WTC11 (cell line): ENCODE measurements at regions not wholly inside any gene's neighbourhood (a gene's known extent, or its start where the extent isn't known, plus 50 kb on each side); places are given as distances from the start of the nearest gene placed in this dataset.

Experiments
- ATAC-seq: fragments of 200-7000 bp; cut with Tn5 transposase; 2 replicates; pipeline ENCODE4 v1.10.0; 2021; ENCODE audit warnings: mild to moderate bottlenecking, moderate library complexity
- CTCF ChIA-PET: fragments of 300-600 bp; sonication (Branson Sonifier 250); formaldehyde crosslinking; loops from one replicate; lab custom pipeline; 2021; ENCODE audit warnings: antibody characterized with exemption; lab: Charles Lee
- POLR2A ChIA-PET: fragments of 350-600 bp; sonication (Branson Sonifier 250); formaldehyde crosslinking; loops from one replicate; lab custom pipeline; 2021; ENCODE audit warnings: antibody characterized with exemption; lab: Charles Lee
- DNase-seq: peaks from one replicate; pipeline ENCODE4 v3.0.0; 2021; ENCODE audit warnings: low spot score
- H3K27ac Mint-ChIP-seq: 2 replicates; pipeline ENCODE4 v1.8.0; 2021; ENCODE audit warnings: mixed read lengths
- H3K27me3 Mint-ChIP-seq: 2 replicates; pipeline ENCODE4 v1.8.0; 2021; ENCODE audit warnings: low read depth, mild to moderate bottlenecking, moderate library complexity, mixed read lengths
- H3K36me3 Mint-ChIP-seq: 2 replicates; pipeline ENCODE4 v1.8.0; 2021; ENCODE audit warnings: mixed read lengths
- H3K4me1 Mint-ChIP-seq: 2 replicates; pipeline ENCODE4 v1.8.0; 2022; ENCODE audit warnings: mixed read lengths
- H3K4me3 Mint-ChIP-seq: 2 replicates; pipeline ENCODE4 v1.8.0; 2021; ENCODE audit warnings: mild to moderate bottlenecking, moderate library complexity, mixed read lengths
- H3K9me3 Mint-ChIP-seq: 2 replicates; pipeline ENCODE4 v1.8.0; 2021; ENCODE audit warnings: mixed read lengths
- ATF6 ChIP-seq: sonication (generic); formaldehyde crosslinking; IDR thresholded peaks from 2 replicates; pipeline ENCODE4 v1.8.1; 2023; ENCODE audit warnings: mild to moderate bottlenecking, missing genetic modification reagents
- CBFB ChIP-seq: sonication (generic); formaldehyde crosslinking; IDR thresholded peaks from 2 replicates; pipeline ENCODE4 v1.8.1; 2022; ENCODE audit warnings: mild to moderate bottlenecking, low read depth, missing genetic modification reagents
- CDX4 ChIP-seq: fragments of 250-450 bp; sonication (Bioruptor Pico); IDR thresholded peaks from 2 replicates; pipeline ENCODE4 v1.9.0; 2021; ENCODE audit warnings: moderate library complexity, mild to moderate bottlenecking, inconsistent platforms, borderline replicate concordance
- E2F1 ChIP-seq: sonication (generic); formaldehyde crosslinking; IDR thresholded peaks from 2 replicates; pipeline ENCODE4 v1.8.0; 2022; ENCODE audit warnings: mild to moderate bottlenecking, missing genetic modification reagents
- FOXJ3 ChIP-seq: sonication (generic); formaldehyde crosslinking; IDR thresholded peaks from 2 replicates; pipeline ENCODE4 v1.9.0; 2021; ENCODE audit warnings: missing genetic modification reagents, mild to moderate bottlenecking, borderline replicate concordance
- GTF2I ChIP-seq: fragments of 250-450 bp; sonication (Bioruptor Pico); conservative IDR thresholded peaks from 2 replicates; pipeline ENCODE4 v1.4.0; 2021; ENCODE audit warnings: mild to moderate bottlenecking
- IRF2 ChIP-seq: sonication (generic); formaldehyde crosslinking; IDR thresholded peaks from 2 replicates; pipeline ENCODE4 v1.8.0; 2022; ENCODE audit warnings: low read depth, missing genetic modification reagents, borderline replicate concordance
- KAT7 ChIP-seq: sonication (generic); formaldehyde crosslinking; IDR thresholded peaks from 2 replicates; pipeline ENCODE4 v1.8.1; 2023; ENCODE audit warnings: missing genetic modification reagents, mild to moderate bottlenecking, borderline replicate concordance
- NFE2L1 ChIP-seq: sonication (generic); formaldehyde crosslinking; IDR thresholded peaks from 2 replicates; pipeline ENCODE4 v1.8.1; 2023; ENCODE audit warnings: missing genetic modification reagents
- NFYB ChIP-seq: sonication (generic); formaldehyde crosslinking; conservative IDR thresholded peaks from 2 replicates; pipeline ENCODE4 v1.8.0; 2022; ENCODE audit warnings: low read depth, missing genetic modification reagents
- OVOL2 ChIP-seq: fragments of 250-450 bp; sonication (Bioruptor Pico); IDR thresholded peaks from 2 replicates; pipeline ENCODE4 v1.9.0; 2021; ENCODE audit warnings: mild to moderate bottlenecking, borderline replicate concordance
- TCF7 ChIP-seq: sonication (generic); formaldehyde crosslinking; IDR thresholded peaks from 2 replicates; pipeline ENCODE4 v1.8.0; 2022; ENCODE audit warnings: mild to moderate bottlenecking, low read depth, missing genetic modification reagents, moderate library complexity
- TEAD1 ChIP-seq: sonication (generic); formaldehyde crosslinking; IDR thresholded peaks from 2 replicates; pipeline ENCODE4 v1.8.0; 2022; ENCODE audit warnings: mild to moderate bottlenecking, missing genetic modification reagents
- TEAD4 ChIP-seq: sonication (generic); formaldehyde crosslinking; IDR thresholded peaks from 2 replicates; pipeline ENCODE4 v1.8.0; 2022; ENCODE audit warnings: mild to moderate bottlenecking, missing genetic modification reagents
- USF1 ChIP-seq: sonication (generic); formaldehyde crosslinking; IDR thresholded peaks from 2 replicates; pipeline ENCODE4 v1.8.0; 2022; ENCODE audit warnings: mild to moderate bottlenecking, missing genetic modification reagents
- USF2 ChIP-seq: sonication (generic); formaldehyde crosslinking; IDR thresholded peaks from 2 replicates; pipeline ENCODE4 v1.8.1; 2023; ENCODE audit warnings: mild to moderate bottlenecking, missing genetic modification reagents, moderate library complexity
- ZNF219 ChIP-seq: sonication (generic); formaldehyde crosslinking; IDR thresholded peaks from 2 replicates; pipeline ENCODE4 v1.8.0; 2023; ENCODE audit warnings: missing genetic modification reagents, mild to moderate bottlenecking, borderline replicate concordance
- ZNF396 ChIP-seq: fragments of 250-450 bp; sonication (Bioruptor Pico); IDR thresholded peaks from 2 replicates; pipeline ENCODE4 v1.8.0; 2021; ENCODE audit warnings: mild to moderate bottlenecking, moderate library complexity, borderline replicate concordance
- ZNF512 ChIP-seq: sonication (generic); formaldehyde crosslinking; IDR thresholded peaks from 2 replicates; pipeline ENCODE4 v1.8.1; 2022; ENCODE audit warnings: missing genetic modification reagents, borderline replicate concordance
- ZNF532 ChIP-seq: fragments of 250-450 bp; sonication (Bioruptor Pico); IDR thresholded peaks from 2 replicates; pipeline ENCODE4 v1.9.0; 2021; ENCODE audit warnings: mild to moderate bottlenecking, borderline replicate concordance

GRCh38 chr16:14375132-14375491 is 254.9 kb downstream of the PARN start:
- POLR2A ChIA-PET: no interaction called here
- no peak for ATAC-seq

GRCh38 chr16:14374451-14375131 is 255.5 kb downstream of the PARN start:
- no peaks in the 10 kb centered on the region for H3K36me3 Mint-ChIP-seq
- no peak overlapping the region for H3K4me3 Mint-ChIP-seq
- H3K27ac Mint-ChIP-seq: peak overlapping the region; percentile 45; the same call in 1 of the 2 replicates
- TF ChIP-seq E2F1: no peak
- no peak for TF ChIP-seq KAT7
- TF ChIP-seq CDX4: no peak
- TF ChIP-seq TEAD4 (CRISPR knock-in tag): no peak
- TF ChIP-seq USF2: no peak
- no peak for TF ChIP-seq OVOL2 (CRISPR knock-in tag)
- no peak for TF ChIP-seq GTF2I
- no peak for TF ChIP-seq USF1 (CRISPR knock-in tag)
- no peak for TF ChIP-seq IRF2 (CRISPR knock-in tag)
- no peak for TF ChIP-seq ZNF219
- no peak for TF ChIP-seq ZNF532 (CRISPR knock-in tag)
- ChIA-PET POLR2A (no interaction called here), CTCF (interaction anchor here (1.0 kb wide), 1 partner anchor 451 kb away, joined by 3 read pairs; no protein-coding TSS in a partner anchor)
- H3K4me1 Mint-ChIP-seq: peaks cover 10% of the 10 kb centered on the region
- H3K27me3 Mint-ChIP-seq: no peaks in the 10 kb centered on the region
- no peaks in the 10 kb centered on the region for H3K9me3 Mint-ChIP-seq
- no peak for ATAC-seq
- DNase-seq: no peak

More at GRCh38 chr16:14375132-14375491, 254.9 kb downstream of the PARN start:
- DNase-seq: no peak
- peak overlapping the region; percentile 45; the same call in 1 of the 2 replicates for H3K27ac Mint-ChIP-seq
- TF ChIP-seq TCF7 (CRISPR knock-in tag): no peak
- TF ChIP-seq, all 79 proteins: peak for 0
- CTCF ChIA-PET: interaction anchor here (1.0 kb wide), 1 partner anchor 451 kb away, joined by 3 read pairs; no protein-coding TSS in a partner anchor
- Mint-ChIP-seq H3K4me1 (peaks cover 10% of the 10 kb centered on the region), H3K4me3 (no peak overlapping the region), H3K9me3 (no peaks in the 10 kb centered on the region), H3K36me3 (no peaks in the 10 kb centered on the region), H3K27me3 (no peaks in the 10 kb centered on the region)

- no peaks in the 10 kb centered on the region for H3K9me3 Mint-ChIP-seq
- H3K27me3 Mint-ChIP-seq: no peaks in the 10 kb centered on the region
- ChIA-PET POLR2A (no interaction called here), CTCF (interaction anchor here (0.6 kb wide), 1 partner anchor 133 kb away, joined by 3 read pairs; no protein-coding TSS in a partner anchor)
- H3K36me3 Mint-ChIP-seq: no peaks in the 10 kb centered on the region
- H3K4me3 Mint-ChIP-seq: no peak overlapping the region
- ATAC-seq: no peak
- no peak overlapping the region for H3K27ac Mint-ChIP-seq
- H3K4me1 Mint-ChIP-seq: peaks cover 10% of the 10 kb centered on the region
- no peak for DNase-seq
- TF ChIP-seq NFE2L1 (CRISPR knock-in tag): no peak
- no peak for TF ChIP-seq GTF2I
- no peak for TF ChIP-seq FOXJ3 (CRISPR knock-in tag)
- TF ChIP-seq CBFB (CRISPR knock-in tag): no peak
- no peak for TF ChIP-seq NFYB
- no peak for TF ChIP-seq TCF7 (CRISPR knock-in tag)
- no peak for TF ChIP-seq ZNF396 (CRISPR knock-in tag)
- no peak for TF ChIP-seq ATF6 (CRISPR knock-in tag)
- no peak for TF ChIP-seq IRF2 (CRISPR knock-in tag)
- no peak for TF ChIP-seq TEAD1 (CRISPR knock-in tag)
- TF ChIP-seq ZNF512 (CRISPR knock-in tag): no peak
These were observed 256.2 kb downstream of the PARN start for GRCh38 chr16:14373896-14374295.
